CD4-positive, alpha-beta T cell treated with Interleukin-12 subunit alpha and Interleukin-12 subunit beta, for 1 hour (primary cell): ENCODE measurements at regions not wholly inside any gene's neighbourhood (a gene's known extent, or its start where the extent isn't known, plus 50 kb on each side); places are given as distances from the start of the nearest gene placed in this dataset.
"Not testable (repeated sequence)": the region's sequence is repeated elsewhere in the genome, so short reads cannot be mapped to it uniquely, and the experiment has no call there.

Source experiments
- DNase-seq: peaks from one replicate; pipeline ENCODE4 v3.0.0-alpha.2; 2020

- DNase-seq: peak; percentile 84
These were observed 1248.6 kb downstream of the TMEM121 start for GRCh38 chr14:106774889-106775480.

GRCh38 chr14:106776395-106776983 lies 1250.1 kb downstream of the TMEM121 start:
- no peak for DNase-seq

- no peak for DNase-seq
These were observed 1252.6 kb downstream of the TMEM121 start for GRCh38 chr14:106778986-106779385.

GRCh38 chr14:106786697-106787096 lies 1260.3 kb downstream of the TMEM121 start:
- DNase-seq: no peak

GRCh38 chr14:106787626-106788025 lies 1261.2 kb downstream of the TMEM121 start:
- DNase-seq: no peak

- DNase-seq: no peak
These were observed 1262.2 kb downstream of the TMEM121 start for GRCh38 chr14:106788534-106788933.

- DNase-seq: no peak
These were observed 1262.9 kb downstream of the TMEM121 start for GRCh38 chr14:106789318-106789717.

- DNase-seq: peak; percentile 69
These were observed 1264.0 kb downstream of the TMEM121 start for GRCh38 chr14:106790189-106791036.

GRCh38 chr14:106792543-106792942 lies 1266.2 kb downstream of the TMEM121 start:
- DNase-seq: no peak

- DNase-seq: not testable (repeated sequence)
These were observed 1271.8 kb downstream of the TMEM121 start for GRCh38 chr14:106798166-106798565.

- no peak for DNase-seq
These were observed 1276.3 kb downstream of the TMEM121 start for GRCh38 chr14:106802413-106803364.

GRCh38 chr14:106803379-106803778 lies 1277.0 kb downstream of the TMEM121 start:
- no peak for DNase-seq

GRCh38 chr14:106807493-106807892 lies 1281.1 kb downstream of the TMEM121 start:
- DNase-seq: no peak

GRCh38 chr14:106808458-106808857 lies 1282.1 kb downstream of the TMEM121 start:
- DNase-seq: no peak

- DNase-seq: no peak
These were observed 1282.5 kb downstream of the TMEM121 start for GRCh38 chr14:106808907-106809306.

GRCh38 chr14:106809615-106810014 lies 1283.2 kb downstream of the TMEM121 start:
- no peak for DNase-seq

- not testable (repeated sequence) for DNase-seq
These were observed 1283.8 kb downstream of the TMEM121 start for GRCh38 chr14:106810168-106810567.

- DNase-seq: no peak
These were observed 1284.8 kb downstream of the TMEM121 start for GRCh38 chr14:106811162-106811561.

GRCh38 chr14:106812788-106813476 lies 1286.5 kb downstream of the TMEM121 start:
- DNase-seq: no peak

GRCh38 chr14:106813477-106813823 lies 1287.1 kb downstream of the TMEM121 start:
- DNase-seq: no peak

- no peak for DNase-seq
These were observed 1293.7 kb downstream of the TMEM121 start for GRCh38 chr14:106820119-106820518.

GRCh38 chr14:106821119-106821518 lies 1294.7 kb downstream of the TMEM121 start:
- DNase-seq: no peak
